ENCODE measurements at regions not wholly inside any gene's neighbourhood (a gene's known extent, or its start where the extent isn't known, plus 50 kb on each side); places are given as distances from the start of the nearest gene placed in this dataset.
A peak's percentile ranks its signal among the peaks of the same experiment; 100 is the strongest.

DNA sequence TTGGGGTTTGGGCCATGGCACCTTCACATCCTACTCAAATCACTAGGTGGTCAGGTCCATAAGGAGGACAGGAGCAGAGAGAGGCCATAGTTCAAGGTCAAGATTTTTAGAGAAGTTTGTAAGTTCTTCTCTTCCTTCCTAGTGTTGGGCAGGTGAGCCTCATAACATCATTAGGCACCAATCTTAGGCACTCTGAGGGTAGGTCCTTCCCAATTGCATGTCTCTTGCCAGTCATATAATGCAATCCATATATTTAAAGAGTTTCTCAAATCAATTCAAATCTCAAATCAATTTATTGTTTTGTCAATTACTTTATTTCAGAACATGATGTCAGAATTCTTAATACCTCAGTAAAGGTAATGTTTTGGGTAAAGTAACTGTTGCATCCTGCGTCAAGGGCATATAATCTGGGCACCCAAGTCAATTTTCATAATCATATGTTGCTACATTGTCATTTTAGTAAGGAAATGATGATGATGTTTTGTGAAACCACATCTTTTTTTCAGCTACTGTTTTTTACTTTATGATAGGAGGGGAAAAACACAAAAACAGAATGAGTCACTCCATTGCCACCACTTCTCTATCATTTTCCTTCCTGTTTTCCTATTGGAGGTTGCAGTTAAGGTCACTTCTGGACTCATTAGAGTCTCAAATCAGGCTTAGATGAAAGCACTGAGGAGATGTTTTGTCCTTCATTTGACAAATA is 122.7 kb downstream of the UCHL5 start:
- no peak for DNase-seq (ENCODE audit: low spot score)
- no peak overlapping the region for H3K4me3 ChIP-seq (ENCODE audit: low read depth in 1 of 3, low read length in 3 of 3)
- H3K9ac ChIP-seq (ENCODE audit: low read depth in 1 of 2, low read length in 2 of 2): no peak overlapping the region
- no peaks in the 10 kb centered on the region for H3K9me3 ChIP-seq (ENCODE audit: control insufficient read depth in 4 of 4, low read length in 3 of 4)
- TF ChIP-seq SP1 (IDR thresholded peaks at IDR 0.05) (no peak), JUND (IDR thresholded peaks at IDR 0.05) (peak; percentile 38 to 70)
- WGBS: 79% methylated on average over 1 of the region's 1 CpG
- no peaks in the 10 kb centered on the region for H3K27me3 ChIP-seq (ENCODE audit: control insufficient read depth in 4 of 4, insufficient read depth in 4 of 4, low read length in 3 of 4)
- H3K36me3 ChIP-seq (ENCODE audit: control insufficient read depth in 4 of 4, insufficient read depth in 3 of 4, low read depth in 1 of 4, low read length in 3 of 4): no peaks in the 10 kb centered on the region
- H3K4me1 ChIP-seq (ENCODE audit: control insufficient read depth in 4 of 4, insufficient read depth in 4 of 4, low read length in 3 of 4): no peaks in the 10 kb centered on the region
- H3K27ac ChIP-seq (ENCODE audit: low read depth in 1 of 2, low read length in 2 of 2): peak overlapping the region; percentile 18 to 21

DNA sequence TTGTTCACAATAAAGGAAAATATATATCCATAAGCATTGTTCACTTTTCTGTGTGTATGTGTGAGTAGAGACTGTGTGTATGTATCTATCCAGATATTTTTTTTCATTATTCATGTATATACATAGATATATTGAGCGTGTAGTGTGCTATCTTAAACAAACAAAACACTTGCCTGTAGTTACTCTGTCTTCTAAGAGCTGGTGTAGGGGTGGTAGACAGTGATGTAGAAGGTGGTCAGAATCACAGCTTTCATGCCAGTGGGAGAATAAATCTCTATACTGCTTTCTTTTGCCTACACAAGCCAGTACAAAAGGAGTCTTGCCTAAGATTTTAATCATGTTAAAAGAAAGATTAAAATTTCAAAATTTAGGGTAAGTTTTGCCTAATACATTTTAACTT is 122.0 kb downstream of the UCHL5 start:
- TF ChIP-seq FOXA2 (IDR thresholded peaks at IDR 0.05) (no peak), HNF4A (conservative IDR thresholded peaks at IDR 0.05) (no peak), FOXA1 (IDR thresholded peaks at IDR 0.05) (no peak), MAX (IDR thresholded peaks at IDR 0.05) (no peak), EGR1 (IDR thresholded peaks at IDR 0.05; ENCODE audit: low read depth in 2 of 2) (no peak), RAD21 (IDR thresholded peaks at IDR 0.05) (no peak), RXRA (IDR thresholded peaks at IDR 0.05) (no peak), HNF4G (IDR thresholded peaks at IDR 0.05) (no peak), NR2F2 (IDR thresholded peaks at IDR 0.05) (no peak), ATF3 (IDR thresholded peaks at IDR 0.05) (no peak), TAF1 (conservative IDR thresholded peaks at IDR 0.05) (no peak), JUND (IDR thresholded peaks at IDR 0.05) (no peak), YY1 (IDR thresholded peaks at IDR 0.05) (no peak), SP1 (IDR thresholded peaks at IDR 0.05) (no peak), GABPA (IDR thresholded peaks at IDR 0.05 in 1 of 2, conservative IDR thresholded peaks at IDR 0.05 in 1 of 2) (no peak)
- TF ChIP-seq, protein P1, sequence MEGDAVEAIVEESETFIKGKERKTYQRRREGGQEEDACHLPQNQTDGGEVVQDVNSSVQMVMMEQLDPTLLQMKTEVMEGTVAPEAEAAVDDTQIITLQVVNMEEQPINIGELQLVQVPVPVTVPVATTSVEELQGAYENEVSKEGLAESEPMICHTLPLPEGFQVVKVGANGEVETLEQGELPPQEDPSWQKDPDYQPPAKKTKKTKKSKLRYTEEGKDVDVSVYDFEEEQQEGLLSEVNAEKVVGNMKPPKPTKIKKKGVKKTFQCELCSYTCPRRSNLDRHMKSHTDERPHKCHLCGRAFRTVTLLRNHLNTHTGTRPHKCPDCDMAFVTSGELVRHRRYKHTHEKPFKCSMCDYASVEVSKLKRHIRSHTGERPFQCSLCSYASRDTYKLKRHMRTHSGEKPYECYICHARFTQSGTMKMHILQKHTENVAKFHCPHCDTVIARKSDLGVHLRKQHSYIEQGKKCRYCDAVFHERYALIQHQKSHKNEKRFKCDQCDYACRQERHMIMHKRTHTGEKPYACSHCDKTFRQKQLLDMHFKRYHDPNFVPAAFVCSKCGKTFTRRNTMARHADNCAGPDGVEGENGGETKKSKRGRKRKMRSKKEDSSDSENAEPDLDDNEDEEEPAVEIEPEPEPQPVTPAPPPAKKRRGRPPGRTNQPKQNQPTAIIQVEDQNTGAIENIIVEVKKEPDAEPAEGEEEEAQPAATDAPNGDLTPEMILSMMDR (IDR thresholded peaks at IDR 0.05; ENCODE audit: low read depth, low read length, missing input control): no peak
- TF ChIP-seq, protein P2, sequence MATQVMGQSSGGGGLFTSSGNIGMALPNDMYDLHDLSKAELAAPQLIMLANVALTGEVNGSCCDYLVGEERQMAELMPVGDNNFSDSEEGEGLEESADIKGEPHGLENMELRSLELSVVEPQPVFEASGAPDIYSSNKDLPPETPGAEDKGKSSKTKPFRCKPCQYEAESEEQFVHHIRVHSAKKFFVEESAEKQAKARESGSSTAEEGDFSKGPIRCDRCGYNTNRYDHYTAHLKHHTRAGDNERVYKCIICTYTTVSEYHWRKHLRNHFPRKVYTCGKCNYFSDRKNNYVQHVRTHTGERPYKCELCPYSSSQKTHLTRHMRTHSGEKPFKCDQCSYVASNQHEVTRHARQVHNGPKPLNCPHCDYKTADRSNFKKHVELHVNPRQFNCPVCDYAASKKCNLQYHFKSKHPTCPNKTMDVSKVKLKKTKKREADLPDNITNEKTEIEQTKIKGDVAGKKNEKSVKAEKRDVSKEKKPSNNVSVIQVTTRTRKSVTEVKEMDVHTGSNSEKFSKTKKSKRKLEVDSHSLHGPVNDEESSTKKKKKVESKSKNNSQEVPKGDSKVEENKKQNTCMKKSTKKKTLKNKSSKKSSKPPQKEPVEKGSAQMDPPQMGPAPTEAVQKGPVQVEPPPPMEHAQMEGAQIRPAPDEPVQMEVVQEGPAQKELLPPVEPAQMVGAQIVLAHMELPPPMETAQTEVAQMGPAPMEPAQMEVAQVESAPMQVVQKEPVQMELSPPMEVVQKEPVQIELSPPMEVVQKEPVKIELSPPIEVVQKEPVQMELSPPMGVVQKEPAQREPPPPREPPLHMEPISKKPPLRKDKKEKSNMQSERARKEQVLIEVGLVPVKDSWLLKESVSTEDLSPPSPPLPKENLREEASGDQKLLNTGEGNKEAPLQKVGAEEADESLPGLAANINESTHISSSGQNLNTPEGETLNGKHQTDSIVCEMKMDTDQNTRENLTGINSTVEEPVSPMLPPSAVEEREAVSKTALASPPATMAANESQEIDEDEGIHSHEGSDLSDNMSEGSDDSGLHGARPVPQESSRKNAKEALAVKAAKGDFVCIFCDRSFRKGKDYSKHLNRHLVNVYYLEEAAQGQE (IDR thresholded peaks at IDR 0.05): no peak
- TF ChIP-seq, protein P3, sequence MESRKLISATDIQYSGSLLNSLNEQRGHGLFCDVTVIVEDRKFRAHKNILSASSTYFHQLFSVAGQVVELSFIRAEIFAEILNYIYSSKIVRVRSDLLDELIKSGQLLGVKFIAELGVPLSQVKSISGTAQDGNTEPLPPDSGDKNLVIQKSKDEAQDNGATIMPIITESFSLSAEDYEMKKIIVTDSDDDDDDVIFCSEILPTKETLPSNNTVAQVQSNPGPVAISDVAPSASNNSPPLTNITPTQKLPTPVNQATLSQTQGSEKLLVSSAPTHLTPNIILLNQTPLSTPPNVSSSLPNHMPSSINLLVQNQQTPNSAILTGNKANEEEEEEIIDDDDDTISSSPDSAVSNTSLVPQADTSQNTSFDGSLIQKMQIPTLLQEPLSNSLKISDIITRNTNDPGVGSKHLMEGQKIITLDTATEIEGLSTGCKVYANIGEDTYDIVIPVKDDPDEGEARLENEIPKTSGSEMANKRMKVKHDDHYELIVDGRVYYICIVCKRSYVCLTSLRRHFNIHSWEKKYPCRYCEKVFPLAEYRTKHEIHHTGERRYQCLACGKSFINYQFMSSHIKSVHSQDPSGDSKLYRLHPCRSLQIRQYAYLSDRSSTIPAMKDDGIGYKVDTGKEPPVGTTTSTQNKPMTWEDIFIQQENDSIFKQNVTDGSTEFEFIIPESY (IDR thresholded peaks at IDR 0.05): no peak
- no peak overlapping the region for H3K9ac ChIP-seq (ENCODE audit: low read depth in 1 of 2, low read length in 2 of 2)
- H3K27ac ChIP-seq (ENCODE audit: low read depth in 1 of 2, low read length in 2 of 2): no peak overlapping the region
- no peak overlapping the region for H3K4me3 ChIP-seq (ENCODE audit: low read depth in 1 of 3, low read length in 3 of 3)
- H3K36me3 ChIP-seq (ENCODE audit: control insufficient read depth in 4 of 4, insufficient read depth in 3 of 4, low read depth in 1 of 4, low read length in 3 of 4): no peaks in the 10 kb centered on the region
- no peaks in the 10 kb centered on the region for H3K4me1 ChIP-seq (ENCODE audit: control insufficient read depth in 4 of 4, insufficient read depth in 4 of 4, low read length in 3 of 4)
- H3K9me3 ChIP-seq (ENCODE audit: control insufficient read depth in 4 of 4, low read length in 3 of 4): no peaks in the 10 kb centered on the region
- no peak for DNase-seq (ENCODE audit: low spot score)
- no peaks in the 10 kb centered on the region for H3K27me3 ChIP-seq (ENCODE audit: control insufficient read depth in 4 of 4, insufficient read depth in 4 of 4, low read length in 3 of 4)
- WGBS: 79% methylated on average over 1 of the region's 1 CpG
